HEK293T (cell line): ENCODE measurements at regions not wholly inside any gene's neighbourhood (a gene's known extent, or its start where the extent isn't known, plus 50 kb on each side); places are given as distances from the start of the nearest gene placed in this dataset.

Experiments
- CTCF ChIA-PET: fragments of 350-600 bp; formaldehyde crosslinking; extraction: SDS; loops from one replicate; lab custom pipeline; 2021; ENCODE audit warnings: antibody characterized with exemption, inconsistent platforms; lab: Yijun Ruan, JAX
- POLR2A ChIA-PET: fragments of 350-600 bp; formaldehyde crosslinking; extraction: SDS; loops from one replicate; lab custom pipeline; 2020; ENCODE audit warnings: antibody characterized with exemption, inconsistent platforms; lab: Yijun Ruan, JAX
- DNase-seq: peaks from one replicate; pipeline ENCODE4 v3.0.0; 2012; ENCODE audit warnings: mixed read lengths; ENCODE audit errors: extremely low spot score
- ARNT ChIP-seq: fragments of 450-650 bp; IDR thresholded peaks from 2 replicates; pipeline ENCODE4 v1.6.1; 2017; ENCODE audit warnings: mild to moderate bottlenecking
- BHLHE40 ChIP-seq: fragments of 450-650 bp; IDR thresholded peaks from 2 replicates; pipeline ENCODE4 v1.6.1; 2016; ENCODE audit warnings: mild to moderate bottlenecking, moderate library complexity, borderline replicate concordance
- CTBP1 ChIP-seq: fragments of 450-650 bp; IDR thresholded peaks from 2 replicates; pipeline ENCODE4 v1.6.1; 2016; ENCODE audit warnings: borderline replicate concordance
- ELF4 ChIP-seq: fragments of 450-650 bp; IDR thresholded peaks from 2 replicates; pipeline ENCODE4 v1.6.1; 2017; ENCODE audit warnings: antibody characterized with exemption
- FOXA1 ChIP-seq: fragments of 450-650 bp; IDR thresholded peaks from 2 replicates; pipeline ENCODE4 v1.6.1; 2016; ENCODE audit warnings: mild to moderate bottlenecking
- FOXK2 ChIP-seq: fragments of 450-650 bp; IDR thresholded peaks from 2 replicates; pipeline ENCODE4 v1.6.1; 2016; ENCODE audit warnings: mild to moderate bottlenecking
- FOXM1 ChIP-seq: fragments of 450-650 bp; IDR thresholded peaks from 2 replicates; pipeline ENCODE4 v1.6.1; 2017; ENCODE audit warnings: mild to moderate bottlenecking, borderline replicate concordance
- HDGF ChIP-seq: fragments of 450-650 bp; IDR thresholded peaks from 2 replicates; pipeline ENCODE4 v1.6.1; 2017; ENCODE audit warnings: antibody characterized with exemption, borderline replicate concordance
- L3MBTL2 ChIP-seq: fragments of 450-650 bp; conservative IDR thresholded peaks from 2 replicates; pipeline ENCODE4 v1.6.1; 2016; ENCODE audit warnings: mild to moderate bottlenecking
- LEF1 ChIP-seq: fragments of 450-650 bp; IDR thresholded peaks from 2 replicates; pipeline ENCODE4 v1.6.1; 2017; ENCODE audit warnings: mild to moderate bottlenecking, borderline replicate concordance
- NFRKB ChIP-seq: fragments of 450-650 bp; IDR thresholded peaks from 2 replicates; pipeline ENCODE4 v1.6.1; 2016; ENCODE audit warnings: mild to moderate bottlenecking, moderate library complexity
- SP1 ChIP-seq: fragments of 450-650 bp; IDR thresholded peaks from 2 replicates; pipeline ENCODE4 v1.6.1; 2017
- SUZ12 ChIP-seq: fragments of 450-650 bp; IDR thresholded peaks from 2 replicates; pipeline ENCODE4 v1.6.1; 2016; ENCODE audit warnings: mild to moderate bottlenecking
- TARDBP ChIP-seq: fragments of 450-650 bp; IDR thresholded peaks from 2 replicates; pipeline ENCODE4 v1.6.1; 2016
- ZNF384 ChIP-seq: fragments of 450-650 bp; IDR thresholded peaks from 2 replicates; pipeline ENCODE4 v1.6.1; 2016
- TF ChIP-seq, protein P1 (sequence below): fragments of 450-650 bp; IDR thresholded peaks from 2 replicates; pipeline ENCODE4 v1.6.1; 2016

DNA sequence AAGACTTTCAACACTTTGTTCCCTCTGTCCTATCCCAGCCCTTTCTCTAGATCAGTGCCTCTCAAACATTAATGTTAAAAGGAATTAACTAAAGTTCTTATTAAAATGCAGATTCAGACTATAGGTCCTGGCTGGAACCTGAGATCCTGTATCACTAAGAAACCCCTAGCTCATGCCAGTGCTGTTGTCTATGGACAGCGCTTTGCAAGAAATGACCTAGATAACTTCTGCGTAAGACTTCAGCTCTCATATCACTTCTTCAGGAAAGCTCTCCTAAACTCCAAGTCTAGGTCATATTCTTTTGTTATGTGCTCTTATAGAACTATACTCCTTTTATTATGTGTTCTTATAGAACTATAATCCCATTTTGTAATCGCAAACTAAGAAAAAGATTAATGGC, 67.8 kb upstream of the CDIN1 start:
- POLR2A ChIA-PET: no interaction called here
- DNase-seq: no peak
- TF ChIP-seq TARDBP: no peak
- TF ChIP-seq, protein P1, sequence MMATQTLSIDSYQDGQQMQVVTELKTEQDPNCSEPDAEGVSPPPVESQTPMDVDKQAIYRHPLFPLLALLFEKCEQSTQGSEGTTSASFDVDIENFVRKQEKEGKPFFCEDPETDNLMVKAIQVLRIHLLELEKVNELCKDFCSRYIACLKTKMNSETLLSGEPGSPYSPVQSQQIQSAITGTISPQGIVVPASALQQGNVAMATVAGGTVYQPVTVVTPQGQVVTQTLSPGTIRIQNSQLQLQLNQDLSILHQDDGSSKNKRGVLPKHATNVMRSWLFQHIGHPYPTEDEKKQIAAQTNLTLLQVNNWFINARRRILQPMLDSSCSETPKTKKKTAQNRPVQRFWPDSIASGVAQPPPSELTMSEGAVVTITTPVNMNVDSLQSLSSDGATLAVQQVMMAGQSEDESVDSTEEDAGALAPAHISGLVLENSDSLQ: no peak
- no peak for TF ChIP-seq FOXA1
- no peak for TF ChIP-seq FOXM1
- TF ChIP-seq LEF1: no peak
- CTCF ChIA-PET: no interaction called here

DNA sequence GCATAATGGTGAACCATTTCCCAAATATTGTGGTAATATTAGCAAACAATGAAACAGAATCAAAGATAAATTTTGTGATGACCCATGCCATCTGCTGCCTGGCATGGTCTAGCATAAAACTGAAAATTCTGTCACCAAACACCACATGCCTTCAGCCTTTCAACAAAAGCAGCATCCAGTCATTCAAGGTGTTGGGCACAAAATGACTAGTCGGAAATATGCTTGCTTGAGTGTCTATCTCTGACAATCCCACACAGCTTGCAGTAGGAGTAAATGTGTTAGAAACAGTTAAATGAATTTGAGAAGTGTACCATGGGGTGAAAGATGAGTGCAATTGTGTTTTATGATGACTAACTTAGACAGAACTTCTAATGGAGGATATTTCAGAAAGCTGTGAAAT, 61.7 kb upstream of the CDIN1 start:
- CTCF ChIA-PET: no interaction called here
- POLR2A ChIA-PET: no interaction called here
- DNase-seq: no peak
- TF ChIP-seq NFRKB (no peak), BHLHE40 (no peak), L3MBTL2 (no peak), LEF1 (no peak), SUZ12 (no peak), ARNT (no peak), SP1 (no peak), HDGF (no peak), FOXM1 (no peak), FOXA1 (no peak), ELF4 (no peak), FOXK2 (no peak), TARDBP (no peak), CTBP1 (no peak), ZNF384 (no peak)
- TF ChIP-seq, protein P1: no peak

DNA sequence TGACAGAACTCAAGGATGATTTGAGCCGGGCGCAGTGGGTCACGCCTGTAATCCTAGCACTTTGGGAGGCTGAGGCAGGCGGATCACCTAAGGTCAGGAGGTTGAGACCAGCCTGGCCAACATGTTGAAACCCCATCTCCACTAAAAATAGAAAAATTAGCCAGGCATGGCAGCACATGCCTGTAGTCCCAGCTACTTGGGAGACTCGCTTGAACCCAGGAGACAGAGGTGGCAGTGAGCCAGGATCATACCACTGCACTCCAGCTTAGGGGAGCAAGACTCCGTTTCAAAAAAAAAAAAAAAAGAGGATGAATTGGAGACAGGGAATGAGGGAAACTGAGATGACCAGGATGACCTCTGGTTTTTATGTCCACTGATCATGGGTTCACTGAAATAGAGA, 60.4 kb upstream of the CDIN1 start:
- CTCF ChIA-PET: interaction anchor here (0.9 kb wide), 1 partner anchor 10 kb away, joined by 3 read pairs; no protein-coding TSS in a partner anchor
- no peak for DNase-seq
- no peak for TF ChIP-seq BHLHE40
- POLR2A ChIA-PET: no interaction called here

DNA sequence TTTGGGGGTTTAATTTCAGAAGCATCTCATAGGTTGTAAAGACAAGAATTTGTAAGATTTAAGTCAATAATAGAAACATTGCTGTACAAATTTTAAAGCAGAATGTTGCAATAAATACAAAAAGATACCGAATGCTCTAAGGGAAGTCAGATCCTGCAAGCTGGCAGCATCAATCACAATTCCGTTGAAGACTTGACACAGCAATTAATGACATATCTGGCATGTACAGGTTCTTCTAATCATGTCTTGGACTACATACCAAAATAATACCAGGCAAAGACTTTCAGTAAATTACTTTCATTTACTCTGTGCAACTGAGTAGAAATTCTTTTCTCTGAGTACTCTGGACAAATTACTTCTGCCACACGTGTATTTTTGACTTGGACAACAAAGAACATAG, 54.0 kb upstream of the CDIN1 start:
- DNase-seq: no peak
- POLR2A ChIA-PET: no interaction called here
- TF ChIP-seq FOXA1 (no peak), L3MBTL2 (no peak), FOXM1 (no peak), SP1 (no peak), HDGF (no peak), FOXK2 (no peak), SUZ12 (no peak), CTBP1 (no peak), ELF4 (no peak), BHLHE40 (no peak)
- TF ChIP-seq, protein P1: no peak
- CTCF ChIA-PET: no interaction called here

DNA sequence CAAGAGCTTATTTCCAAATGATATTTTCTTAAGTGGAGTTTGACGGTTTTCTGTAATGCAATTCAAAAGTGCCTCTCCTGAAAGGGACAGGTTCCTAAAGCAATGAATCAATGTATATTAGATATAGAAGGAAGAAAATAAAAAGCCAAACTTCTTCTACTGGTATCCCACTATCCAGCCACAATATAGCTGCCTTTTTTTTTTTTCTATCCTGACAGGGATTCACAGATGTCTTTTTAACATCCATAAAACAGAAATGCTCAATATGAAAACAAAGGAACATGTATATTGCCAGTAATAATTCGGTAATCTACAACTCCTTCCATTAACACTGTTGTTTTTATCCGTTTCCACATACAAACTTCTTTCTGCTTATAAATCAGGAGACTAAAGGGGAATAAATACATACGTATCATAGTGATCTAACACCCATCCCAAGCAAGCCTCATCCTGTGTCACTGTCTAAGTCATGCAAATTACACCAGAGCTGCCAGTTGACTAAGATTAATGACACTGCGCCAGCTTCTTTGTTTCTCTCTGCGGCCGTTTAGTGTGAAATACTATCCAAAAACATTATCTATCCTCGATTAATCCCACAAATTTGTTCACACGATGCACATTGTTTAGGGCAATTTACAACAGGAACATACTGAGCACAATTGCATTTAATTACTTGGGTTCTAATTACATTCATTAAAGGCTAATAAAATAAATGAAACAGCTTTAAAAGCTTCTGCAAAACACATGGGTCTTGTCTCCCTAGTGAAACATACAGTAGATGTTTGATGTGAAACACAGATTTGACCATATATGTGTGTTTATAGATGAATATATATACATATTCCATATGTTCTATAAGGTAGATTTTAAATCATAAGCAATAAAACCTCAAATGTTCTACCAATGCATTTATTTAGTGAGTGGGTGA, 51.9 kb upstream of the CDIN1 start:
- DNase-seq: no peak
- ChIA-PET CTCF (interaction anchor here (0.6 kb wide), 1 partner anchor 135 kb away, joined by 3 read pairs; no protein-coding TSS in a partner anchor), POLR2A (interaction anchor here (1.1 kb wide), 1 partner anchor 16 kb away, joined by 3 read pairs; no protein-coding TSS in a partner anchor)
- no peak for TF ChIP-seq ARNT
- TF ChIP-seq HDGF: no peak
- TF ChIP-seq LEF1: no peak
- TF ChIP-seq, protein P1: peak; percentile 91
- TF ChIP-seq FOXA1: no peak

DNA sequence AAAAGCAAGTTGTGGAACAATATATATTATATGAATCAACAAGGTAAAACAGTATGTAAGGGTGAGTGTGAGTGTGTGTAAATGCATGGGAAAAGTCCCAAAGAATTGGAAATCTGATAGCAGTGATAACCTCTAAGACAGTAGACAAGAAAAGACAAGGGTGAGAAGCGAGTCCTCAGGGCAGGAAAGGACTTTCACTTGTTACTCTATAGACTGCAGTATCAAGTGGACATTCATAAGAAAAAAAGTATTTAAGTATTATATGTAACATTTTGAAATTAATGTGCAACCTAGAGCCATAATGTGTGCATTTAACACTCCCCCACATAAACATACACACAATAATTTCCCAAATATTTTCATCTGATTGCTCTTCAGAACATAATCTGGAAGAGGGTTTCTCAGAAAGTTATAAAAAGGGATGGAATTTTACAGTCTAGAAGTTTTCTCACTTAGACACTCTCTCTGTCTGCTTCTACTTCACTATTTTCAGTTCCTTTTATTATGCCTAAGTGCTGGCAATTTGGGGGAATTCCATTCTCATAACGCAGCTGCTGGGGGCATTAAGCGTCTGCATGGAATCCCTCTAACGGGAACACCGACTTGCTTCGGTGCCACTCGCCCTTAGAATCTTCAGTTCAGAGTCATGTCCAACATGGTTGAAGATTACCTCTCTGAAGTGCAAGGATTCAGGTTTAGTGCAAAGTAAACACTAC, 50.0 kb upstream of the CDIN1 start:
- TF ChIP-seq CTBP1 (no peak), L3MBTL2 (no peak), ARNT (no peak)
- DNase-seq: no peak
- POLR2A ChIA-PET: interaction anchor here (0.6 to 1.2 kb wide), 2 partner anchors 9 to 50 kb away, joined by 5 to 6 read pairs; partner anchors contain the start of gene CDIN1
- CTCF ChIA-PET: interaction anchor here (0.6 kb wide), 1 partner anchor 1442 kb away, joined by 3 read pairs; no protein-coding TSS in a partner anchor
